ENCODE measurements at regions not wholly inside any gene's neighbourhood (a gene's known extent, or its start where the extent isn't known, plus 50 kb on each side); places are given as distances from the start of the nearest gene placed in this dataset.

DNA sequence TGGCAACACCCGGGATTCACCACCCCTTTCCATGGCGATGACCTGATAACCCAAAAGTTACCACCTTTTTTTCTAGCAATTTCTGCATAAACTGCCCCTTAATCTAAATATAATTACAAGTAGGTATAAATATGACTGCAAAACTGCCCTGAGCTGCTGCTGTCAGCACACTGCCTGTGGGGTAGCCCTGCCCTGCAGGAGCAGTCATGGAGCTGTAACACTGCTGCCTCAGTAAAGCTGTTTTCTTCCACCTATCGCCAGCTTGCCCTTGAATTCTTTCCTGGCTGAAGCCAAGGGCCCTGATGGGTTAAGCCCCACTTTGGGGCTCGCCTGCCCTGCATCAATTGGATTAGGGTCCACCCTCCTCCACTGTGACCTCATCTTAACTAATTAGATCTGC is 368.8 kb downstream of the SFMBT2 start:
- no peak overlapping the region for H3K27ac ChIP-seq (ENCODE audit: extremely low read depth, low read depth, low read length)
- ChIA-PET POLR2A (no interaction called here), CTCF (interaction anchor here (1.2 kb wide), 1 partner anchor 123 kb away, joined by 3 read pairs; no protein-coding TSS in a partner anchor)
- H3K4me1 ChIP-seq (ENCODE audit: control insufficient read depth, insufficient read depth, low read length), result no peaks in the 10 kb centered on the region
- no peaks in the 10 kb centered on the region for H3K9me3 ChIP-seq (ENCODE audit: control insufficient read depth, insufficient read depth, low read depth, low read length)
- H3K36me3 ChIP-seq (ENCODE audit: control insufficient read depth in 2 of 2, insufficient read depth in 1 of 2, low read length in 2 of 2), result no peaks in the 10 kb centered on the region
- H3K4me3 ChIP-seq (ENCODE audit: low read depth, low read length), result no peak overlapping the region
- TF ChIP-seq, protein P1, sequence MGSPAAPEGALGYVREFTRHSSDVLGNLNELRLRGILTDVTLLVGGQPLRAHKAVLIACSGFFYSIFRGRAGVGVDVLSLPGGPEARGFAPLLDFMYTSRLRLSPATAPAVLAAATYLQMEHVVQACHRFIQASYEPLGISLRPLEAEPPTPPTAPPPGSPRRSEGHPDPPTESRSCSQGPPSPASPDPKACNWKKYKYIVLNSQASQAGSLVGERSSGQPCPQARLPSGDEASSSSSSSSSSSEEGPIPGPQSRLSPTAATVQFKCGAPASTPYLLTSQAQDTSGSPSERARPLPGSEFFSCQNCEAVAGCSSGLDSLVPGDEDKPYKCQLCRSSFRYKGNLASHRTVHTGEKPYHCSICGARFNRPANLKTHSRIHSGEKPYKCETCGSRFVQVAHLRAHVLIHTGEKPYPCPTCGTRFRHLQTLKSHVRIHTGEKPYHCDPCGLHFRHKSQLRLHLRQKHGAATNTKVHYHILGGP (tag by site-specific recombination; IDR thresholded peaks at IDR 0.05), result no peak
- no peak for TF ChIP-seq SP2 (tag by site-specific recombination; IDR thresholded peaks at IDR 0.05)
- no peak for TF ChIP-seq MZF1 (tag by site-specific recombination; IDR thresholded peaks at IDR 0.05; ENCODE audit: borderline replicate concordance)
- TF ChIP-seq, protein P2, sequence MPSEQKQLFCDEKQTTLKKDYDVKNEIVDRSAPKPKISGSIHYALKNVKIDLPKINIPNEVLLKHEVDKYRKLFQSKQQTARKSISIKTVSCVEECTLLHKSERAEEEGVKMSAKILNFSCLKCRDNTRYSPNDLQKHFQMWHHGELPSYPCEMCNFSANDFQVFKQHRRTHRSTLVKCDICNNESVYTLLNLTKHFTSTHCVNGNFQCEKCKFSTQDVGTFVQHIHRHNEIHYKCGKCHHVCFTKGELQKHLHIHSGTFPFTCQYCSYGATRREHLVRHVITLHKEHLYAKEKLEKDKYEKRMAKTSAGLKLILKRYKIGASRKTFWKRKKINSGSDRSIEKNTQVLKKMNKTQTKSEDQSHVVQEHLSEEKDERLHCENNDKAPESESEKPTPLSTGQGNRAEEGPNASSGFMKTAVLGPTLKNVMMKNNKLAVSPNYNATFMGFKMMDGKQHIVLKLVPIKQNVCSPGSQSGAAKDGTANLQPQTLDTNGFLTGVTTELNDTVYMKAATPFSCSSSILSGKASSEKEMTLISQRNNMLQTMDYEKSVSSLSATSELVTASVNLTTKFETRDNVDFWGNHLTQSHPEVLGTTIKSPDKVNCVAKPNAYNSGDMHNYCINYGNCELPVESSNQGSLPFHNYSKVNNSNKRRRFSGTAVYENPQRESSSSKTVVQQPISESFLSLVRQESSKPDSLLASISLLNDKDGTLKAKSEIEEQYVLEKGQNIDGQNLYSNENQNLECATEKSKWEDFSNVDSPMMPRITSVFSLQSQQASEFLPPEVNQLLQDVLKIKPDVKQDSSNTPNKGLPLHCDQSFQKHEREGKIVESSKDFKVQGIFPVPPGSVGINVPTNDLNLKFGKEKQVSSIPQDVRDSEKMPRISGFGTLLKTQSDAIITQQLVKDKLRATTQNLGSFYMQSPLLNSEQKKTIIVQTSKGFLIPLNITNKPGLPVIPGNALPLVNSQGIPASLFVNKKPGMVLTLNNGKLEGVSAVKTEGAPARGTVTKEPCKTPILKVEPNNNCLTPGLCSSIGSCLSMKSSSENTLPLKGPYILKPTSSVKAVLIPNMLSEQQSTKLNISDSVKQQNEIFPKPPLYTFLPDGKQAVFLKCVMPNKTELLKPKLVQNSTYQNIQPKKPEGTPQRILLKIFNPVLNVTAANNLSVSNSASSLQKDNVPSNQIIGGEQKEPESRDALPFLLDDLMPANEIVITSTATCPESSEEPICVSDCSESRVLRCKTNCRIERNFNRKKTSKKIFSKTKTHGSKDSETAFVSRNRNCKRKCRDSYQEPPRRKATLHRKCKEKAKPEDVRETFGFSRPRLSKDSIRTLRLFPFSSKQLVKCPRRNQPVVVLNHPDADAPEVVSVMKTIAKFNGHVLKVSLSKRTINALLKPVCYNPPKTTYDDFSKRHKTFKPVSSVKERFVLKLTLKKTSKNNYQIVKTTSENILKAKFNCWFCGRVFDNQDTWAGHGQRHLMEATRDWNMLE (tag by site-specific recombination; conservative IDR thresholded peaks at IDR 0.05; ENCODE audit: low read depth), result no peak
- TF ChIP-seq, protein P3, sequence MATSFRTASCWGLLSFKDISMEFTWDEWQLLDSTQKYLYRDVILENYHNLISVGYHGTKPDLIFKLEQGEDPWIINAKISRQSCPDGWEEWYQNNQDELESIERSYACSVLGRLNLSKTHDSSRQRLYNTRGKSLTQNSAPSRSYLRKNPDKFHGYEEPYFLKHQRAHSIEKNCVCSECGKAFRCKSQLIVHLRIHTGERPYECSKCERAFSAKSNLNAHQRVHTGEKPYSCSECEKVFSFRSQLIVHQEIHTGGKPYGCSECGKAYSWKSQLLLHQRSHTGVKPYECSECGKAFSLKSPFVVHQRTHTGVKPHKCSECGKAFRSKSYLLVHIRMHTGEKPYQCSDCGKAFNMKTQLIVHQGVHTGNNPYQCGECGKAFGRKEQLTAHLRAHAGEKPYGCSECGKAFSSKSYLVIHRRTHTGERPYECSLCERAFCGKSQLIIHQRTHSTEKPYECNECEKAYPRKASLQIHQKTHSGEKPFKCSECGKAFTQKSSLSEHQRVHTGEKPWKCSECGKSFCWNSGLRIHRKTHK (tag by site-specific recombination; IDR thresholded peaks at IDR 0.05), result no peak
- TF ChIP-seq ZNF121 (tag by site-specific recombination; IDR thresholded peaks at IDR 0.05), result no peak
- no peak for TF ChIP-seq ZNF768 (tag by site-specific recombination; IDR thresholded peaks at IDR 0.05)
- TF ChIP-seq HOXC10 (CRISPR knock-in tag; IDR thresholded peaks at IDR 0.05), result no peak
- TF ChIP-seq SP3 (tag by site-specific recombination; IDR thresholded peaks at IDR 0.05), result no peak
- TF ChIP-seq, protein P4, sequence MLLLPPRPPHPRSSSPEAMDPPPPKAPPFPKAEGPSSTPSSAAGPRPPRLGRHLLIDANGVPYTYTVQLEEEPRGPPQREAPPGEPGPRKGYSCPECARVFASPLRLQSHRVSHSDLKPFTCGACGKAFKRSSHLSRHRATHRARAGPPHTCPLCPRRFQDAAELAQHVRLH (tag by site-specific recombination; IDR thresholded peaks at IDR 0.05), result no peak
- TF ChIP-seq ZNF701 (tag by site-specific recombination; IDR thresholded peaks at IDR 0.05), result no peak
- no peak for TF ChIP-seq SCRT1 (tag by site-specific recombination; IDR thresholded peaks at IDR 0.05; ENCODE audit: borderline replicate concordance)
- TF ChIP-seq ZNF433 (tag by site-specific recombination; IDR thresholded peaks at IDR 0.05; ENCODE audit: low read depth), result no peak
- no peak for TF ChIP-seq OSR2 (tag by site-specific recombination; IDR thresholded peaks at IDR 0.05)
- no peak for TF ChIP-seq ZNF239 (tag by site-specific recombination; IDR thresholded peaks at IDR 0.05)
- TF ChIP-seq ZNF112 (tag by site-specific recombination; IDR thresholded peaks at IDR 0.05), result no peak

DNA sequence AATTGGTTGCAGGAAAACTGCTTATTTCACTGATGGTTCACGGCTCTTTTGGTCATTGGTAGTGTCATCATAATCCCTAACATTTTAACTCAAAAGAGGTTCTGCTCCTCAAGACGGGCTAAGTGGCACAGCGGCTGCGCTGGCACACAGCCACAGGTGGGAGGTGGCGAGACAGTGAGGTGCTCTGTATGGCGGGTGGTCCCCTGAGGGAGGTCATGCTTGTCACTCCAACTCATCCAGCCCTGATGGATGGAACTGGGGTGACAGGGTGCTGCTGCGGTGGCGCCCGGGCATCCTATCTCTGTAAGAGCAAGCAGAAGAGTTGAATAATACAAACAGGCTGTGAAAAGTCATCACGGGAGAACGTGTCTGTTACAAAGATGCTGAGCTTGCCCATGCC is 370.2 kb downstream of the SFMBT2 start:
- Histone ChIP-seq H3K36me3 (ENCODE audit: control insufficient read depth in 2 of 2, insufficient read depth in 1 of 2, low read length in 2 of 2) (no peaks in the 10 kb centered on the region), H3K9me3 (ENCODE audit: control insufficient read depth, insufficient read depth, low read depth, low read length) (no peaks in the 10 kb centered on the region), H3K4me3 (ENCODE audit: low read depth, low read length) (no peak overlapping the region), H3K27ac (ENCODE audit: extremely low read depth, low read depth, low read length) (no peak overlapping the region), H3K4me1 (ENCODE audit: control insufficient read depth, insufficient read depth, low read length) (no peaks in the 10 kb centered on the region)
- ChIA-PET POLR2A (no interaction called here), CTCF (no interaction called here)
- TF ChIP-seq ZNF112 (tag by site-specific recombination; IDR thresholded peaks at IDR 0.05) (no peak), SP3 (tag by site-specific recombination; IDR thresholded peaks at IDR 0.05) (no peak), EGR2 (tag by site-specific recombination; IDR thresholded peaks at IDR 0.05; ENCODE audit: low read depth) (no peak), ZNF274 (IDR thresholded peaks at IDR 0.05; ENCODE audit: low read length) (no peak), ZNF274 (tag by site-specific recombination; IDR thresholded peaks at IDR 0.05; ENCODE audit: borderline replicate concordance) (no peak), RBAK (tag by site-specific recombination; IDR thresholded peaks at IDR 0.05) (no peak), ZNF629 (tag by site-specific recombination; IDR thresholded peaks at IDR 0.05) (no peak), ZNF596 (tag by site-specific recombination; IDR thresholded peaks at IDR 0.05) (no peak)
- TF ChIP-seq, protein P5, sequence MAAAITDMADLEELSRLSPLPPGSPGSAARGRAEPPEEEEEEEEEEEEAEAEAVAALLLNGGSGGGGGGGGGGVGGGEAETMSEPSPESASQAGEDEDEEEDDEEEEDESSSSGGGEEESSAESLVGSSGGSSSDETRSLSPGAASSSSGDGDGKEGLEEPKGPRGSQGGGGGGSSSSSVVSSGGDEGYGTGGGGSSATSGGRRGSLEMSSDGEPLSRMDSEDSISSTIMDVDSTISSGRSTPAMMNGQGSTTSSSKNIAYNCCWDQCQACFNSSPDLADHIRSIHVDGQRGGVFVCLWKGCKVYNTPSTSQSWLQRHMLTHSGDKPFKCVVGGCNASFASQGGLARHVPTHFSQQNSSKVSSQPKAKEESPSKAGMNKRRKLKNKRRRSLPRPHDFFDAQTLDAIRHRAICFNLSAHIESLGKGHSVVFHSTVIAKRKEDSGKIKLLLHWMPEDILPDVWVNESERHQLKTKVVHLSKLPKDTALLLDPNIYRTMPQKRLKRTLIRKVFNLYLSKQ (tag by site-specific recombination; IDR thresholded peaks at IDR 0.05; ENCODE audit: borderline replicate concordance), result no peak
- TF ChIP-seq, protein P6, sequence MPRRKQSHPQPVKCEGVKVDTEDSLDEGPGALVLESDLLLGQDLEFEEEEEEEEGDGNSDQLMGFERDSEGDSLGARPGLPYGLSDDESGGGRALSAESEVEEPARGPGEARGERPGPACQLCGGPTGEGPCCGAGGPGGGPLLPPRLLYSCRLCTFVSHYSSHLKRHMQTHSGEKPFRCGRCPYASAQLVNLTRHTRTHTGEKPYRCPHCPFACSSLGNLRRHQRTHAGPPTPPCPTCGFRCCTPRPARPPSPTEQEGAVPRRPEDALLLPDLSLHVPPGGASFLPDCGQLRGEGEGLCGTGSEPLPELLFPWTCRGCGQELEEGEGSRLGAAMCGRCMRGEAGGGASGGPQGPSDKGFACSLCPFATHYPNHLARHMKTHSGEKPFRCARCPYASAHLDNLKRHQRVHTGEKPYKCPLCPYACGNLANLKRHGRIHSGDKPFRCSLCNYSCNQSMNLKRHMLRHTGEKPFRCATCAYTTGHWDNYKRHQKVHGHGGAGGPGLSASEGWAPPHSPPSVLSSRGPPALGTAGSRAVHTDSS (tag by site-specific recombination; IDR thresholded peaks at IDR 0.05), result no peak

Data from HEK293 (cell line).